ENCODE measurements at regions not wholly inside any gene's neighbourhood (a gene's known extent, or its start where the extent isn't known, plus 50 kb on each side); places are given as distances from the start of the nearest gene placed in this dataset.

DNA sequence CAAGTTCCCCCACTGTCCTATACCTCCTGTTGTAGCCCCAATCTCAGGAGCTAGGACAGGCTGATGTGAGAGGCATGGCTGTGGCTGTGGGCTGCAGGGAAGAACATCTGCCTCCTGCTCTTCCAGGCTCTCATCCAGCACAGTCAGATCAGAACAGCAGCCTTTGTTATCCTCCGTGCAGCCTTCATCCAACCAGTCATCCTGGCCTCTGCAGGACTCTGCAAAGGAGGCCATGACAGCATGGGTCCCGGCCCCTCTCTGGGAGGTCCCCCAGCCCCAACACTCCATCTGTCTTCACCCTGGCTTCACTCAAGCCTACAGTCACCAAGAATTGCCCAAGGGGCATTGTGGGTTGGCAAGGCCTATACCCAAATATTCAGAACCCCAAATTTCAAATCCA, 223.2 kb upstream of the COPS8 start:
- H4K20me1 ChIP-seq (ENCODE audit: insufficient read depth), result no peaks in the 10 kb centered on the region
- H2AFZ ChIP-seq (ENCODE audit: low read depth), result no peak overlapping the region
- no peaks in the 10 kb centered on the region for H3K9me3 ChIP-seq
- no peaks in the 10 kb centered on the region for H3K27me3 ChIP-seq (ENCODE audit: insufficient read depth)
- H3K4me2 ChIP-seq, result no peak overlapping the region; the same call in 1 of the 2 replicates
- no peak for DNase-seq
- no peak overlapping the region for H3K4me3 ChIP-seq (ENCODE audit: low read depth in 2 of 2, low read length in 1 of 2)
- CTCF ChIA-PET, result interaction anchor here (1.2 kb wide), 1 partner anchor 13 kb away, joined by 3 read pairs; no protein-coding TSS in a partner anchor
- no peaks in the 10 kb centered on the region for H3F3A ChIP-seq (replicated peaks; ENCODE audit: insufficient read depth)
- POLR2A ChIA-PET, result no interaction called here
- H3K27ac ChIP-seq (ENCODE audit: low read depth in 2 of 2, low read length in 1 of 2), result no peak overlapping the region
- 37% methylated on average over 2 of the region's 2 CpGs for WGBS (ENCODE audit: low lambda C conversion rate)
- no peaks in the 10 kb centered on the region for H3K36me3 ChIP-seq (replicated peaks in 1 of 2; ENCODE audit: control insufficient read depth in 1 of 2, insufficient read depth in 2 of 2, low read length in 1 of 2)
- H3K4me1 ChIP-seq (ENCODE audit: control insufficient read depth in 1 of 2, insufficient read depth in 2 of 2, low read depth in 1 of 2, low read length in 1 of 2), result peaks cover 0 to 7% of the 10 kb centered on the region in 2 experiments; a peak in 1 of 4 replicates
- H3K79me2 ChIP-seq (ENCODE audit: insufficient read depth), result no peaks in the 10 kb centered on the region
- no peak for TF ChIP-seq YY1 (IDR thresholded peaks at IDR 0.05; ENCODE audit: low read depth)
- no peak for TF ChIP-seq NFIC (IDR thresholded peaks at IDR 0.05; ENCODE audit: borderline replicate concordance)
- H3K9ac ChIP-seq, result no peak overlapping the region
- H3K9me2 ChIP-seq, result no peaks in the 10 kb centered on the region

DNA sequence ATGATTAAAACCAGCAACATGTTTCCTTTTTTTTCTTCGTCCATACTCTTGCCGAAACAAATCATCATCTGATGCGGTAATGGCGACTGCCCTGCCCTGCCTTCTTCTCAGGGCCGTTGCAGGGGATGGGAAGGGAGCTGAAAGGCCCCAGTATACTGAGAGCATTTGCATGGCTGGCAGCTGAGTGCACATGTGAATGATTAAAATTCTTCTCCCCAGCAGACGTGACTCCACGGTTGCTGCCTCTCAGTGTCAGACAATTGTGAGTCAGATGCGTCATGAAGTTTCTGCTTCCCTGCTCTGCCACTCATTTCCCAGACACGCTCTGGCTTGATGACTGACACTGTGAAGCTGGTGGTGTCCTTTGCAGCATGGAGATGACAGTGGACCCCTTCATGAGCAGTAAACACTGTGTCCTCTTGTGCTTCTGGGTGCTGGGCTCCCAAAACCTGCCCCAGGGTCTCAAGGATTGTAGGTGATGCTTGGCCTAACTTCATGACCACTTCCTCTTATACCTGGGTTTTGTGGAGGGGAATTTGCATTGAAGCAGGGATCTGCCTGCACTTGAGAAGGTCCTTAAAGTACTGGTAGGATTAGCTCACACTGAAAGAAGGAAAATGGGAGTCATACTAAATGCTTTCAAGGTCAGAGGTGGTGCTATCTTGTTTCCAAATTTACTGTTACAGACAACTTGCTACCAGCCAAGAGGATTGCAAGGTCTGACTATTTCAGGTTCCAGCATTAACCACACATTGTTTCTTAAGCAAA, 222.5 kb upstream of the COPS8 start:
- H3K27me3 ChIP-seq (ENCODE audit: insufficient read depth), result no peaks in the 10 kb centered on the region
- WGBS (ENCODE audit: low lambda C conversion rate), result 41% methylated on average over 9 of the region's 9 CpGs
- H3K4me2 ChIP-seq, result no peak overlapping the region; the same call in 1 of the 2 replicates
- H3K4me1 ChIP-seq (ENCODE audit: control insufficient read depth in 1 of 2, insufficient read depth in 2 of 2, low read depth in 1 of 2, low read length in 1 of 2), result peaks cover 0 to 7% of the 10 kb centered on the region in 2 experiments; a peak in 1 of 4 replicates
- H3K9me2 ChIP-seq, result no peaks in the 10 kb centered on the region
- no peaks in the 10 kb centered on the region for H3K36me3 ChIP-seq (replicated peaks in 1 of 2; ENCODE audit: control insufficient read depth in 1 of 2, insufficient read depth in 2 of 2, low read length in 1 of 2)
- no peak overlapping the region for H3K9ac ChIP-seq
- POLR2A ChIA-PET, result no interaction called here
- TF ChIP-seq TCF12 (IDR thresholded peaks at IDR 0.05) (peak; percentile 61; the same call in 1 of the 2 replicates), YY1 (IDR thresholded peaks at IDR 0.05; ENCODE audit: low read depth) (no peak), CHD2 (IDR thresholded peaks at IDR 0.05; ENCODE audit: low read length, partially characterized antibody) (no peak), GABPA (IDR thresholded peaks at IDR 0.05; ENCODE audit: low read depth) (no peak), TAF1 (IDR thresholded peaks at IDR 0.05; ENCODE audit: borderline replicate concordance, low read depth, low read length) (no peak), TEAD4 (IDR thresholded peaks at IDR 0.05; ENCODE audit: borderline replicate concordance, insufficient read depth) (no peak), RCOR1 (IDR thresholded peaks at IDR 0.05; ENCODE audit: low read length) (no peak), RXRA (IDR thresholded peaks at IDR 0.05; ENCODE audit: borderline replicate concordance, low read depth) (no peak), FOSL2 (IDR thresholded peaks at IDR 0.05; ENCODE audit: borderline replicate concordance, low read depth) (no peak), ELF1 (IDR thresholded peaks at IDR 0.05) (no peak)
- TF ChIP-seq, protein P1, sequence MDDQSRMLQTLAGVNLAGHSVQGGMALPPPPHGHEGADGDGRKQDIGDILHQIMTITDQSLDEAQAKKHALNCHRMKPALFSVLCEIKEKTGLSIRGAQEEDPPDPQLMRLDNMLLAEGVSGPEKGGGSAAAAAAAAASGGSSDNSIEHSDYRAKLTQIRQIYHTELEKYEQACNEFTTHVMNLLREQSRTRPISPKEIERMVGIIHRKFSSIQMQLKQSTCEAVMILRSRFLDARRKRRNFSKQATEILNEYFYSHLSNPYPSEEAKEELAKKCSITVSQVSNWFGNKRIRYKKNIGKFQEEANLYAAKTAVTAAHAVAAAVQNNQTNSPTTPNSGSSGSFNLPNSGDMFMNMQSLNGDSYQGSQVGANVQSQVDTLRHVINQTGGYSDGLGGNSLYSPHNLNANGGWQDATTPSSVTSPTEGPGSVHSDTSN (IDR thresholded peaks at IDR 0.05), result peak; percentile 47
- TF ChIP-seq, protein P2, sequence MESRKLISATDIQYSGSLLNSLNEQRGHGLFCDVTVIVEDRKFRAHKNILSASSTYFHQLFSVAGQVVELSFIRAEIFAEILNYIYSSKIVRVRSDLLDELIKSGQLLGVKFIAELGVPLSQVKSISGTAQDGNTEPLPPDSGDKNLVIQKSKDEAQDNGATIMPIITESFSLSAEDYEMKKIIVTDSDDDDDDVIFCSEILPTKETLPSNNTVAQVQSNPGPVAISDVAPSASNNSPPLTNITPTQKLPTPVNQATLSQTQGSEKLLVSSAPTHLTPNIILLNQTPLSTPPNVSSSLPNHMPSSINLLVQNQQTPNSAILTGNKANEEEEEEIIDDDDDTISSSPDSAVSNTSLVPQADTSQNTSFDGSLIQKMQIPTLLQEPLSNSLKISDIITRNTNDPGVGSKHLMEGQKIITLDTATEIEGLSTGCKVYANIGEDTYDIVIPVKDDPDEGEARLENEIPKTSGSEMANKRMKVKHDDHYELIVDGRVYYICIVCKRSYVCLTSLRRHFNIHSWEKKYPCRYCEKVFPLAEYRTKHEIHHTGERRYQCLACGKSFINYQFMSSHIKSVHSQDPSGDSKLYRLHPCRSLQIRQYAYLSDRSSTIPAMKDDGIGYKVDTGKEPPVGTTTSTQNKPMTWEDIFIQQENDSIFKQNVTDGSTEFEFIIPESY (IDR thresholded peaks at IDR 0.05; ENCODE audit: borderline replicate concordance, low read depth), result no peak
- TF ChIP-seq, protein P3, sequence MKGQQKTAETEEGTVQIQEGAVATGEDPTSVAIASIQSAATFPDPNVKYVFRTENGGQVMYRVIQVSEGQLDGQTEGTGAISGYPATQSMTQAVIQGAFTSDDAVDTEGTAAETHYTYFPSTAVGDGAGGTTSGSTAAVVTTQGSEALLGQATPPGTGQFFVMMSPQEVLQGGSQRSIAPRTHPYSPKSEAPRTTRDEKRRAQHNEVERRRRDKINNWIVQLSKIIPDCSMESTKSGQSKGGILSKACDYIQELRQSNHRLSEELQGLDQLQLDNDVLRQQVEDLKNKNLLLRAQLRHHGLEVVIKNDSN (IDR thresholded peaks at IDR 0.05; ENCODE audit: borderline replicate concordance, low read depth), result no peak
- DNase-seq, result no peak
- H3K9me3 ChIP-seq, result no peaks in the 10 kb centered on the region
- no peak overlapping the region for H2AFZ ChIP-seq (ENCODE audit: low read depth)
- H3K4me3 ChIP-seq (ENCODE audit: low read depth in 2 of 2, low read length in 1 of 2), result no peak overlapping the region
- no peaks in the 10 kb centered on the region for H4K20me1 ChIP-seq (ENCODE audit: insufficient read depth)
- H3K27ac ChIP-seq (ENCODE audit: low read depth in 2 of 2, low read length in 1 of 2), result peak overlapping the region in 1 of 2 experiments; percentile 22; a peak in 1 of 4 replicates
- no peaks in the 10 kb centered on the region for H3K79me2 ChIP-seq (ENCODE audit: insufficient read depth)
- H3F3A ChIP-seq (replicated peaks; ENCODE audit: insufficient read depth), result no peaks in the 10 kb centered on the region
- CTCF ChIA-PET, result interaction anchor here (1.2 kb wide), 1 partner anchor 12 kb away, joined by 3 read pairs; no protein-coding TSS in a partner anchor
